ENCODE measurements at regions not wholly inside any gene's neighbourhood (a gene's known extent, or its start where the extent isn't known, plus 50 kb on each side); places are given as distances from the start of the nearest gene placed in this dataset.

DNA sequence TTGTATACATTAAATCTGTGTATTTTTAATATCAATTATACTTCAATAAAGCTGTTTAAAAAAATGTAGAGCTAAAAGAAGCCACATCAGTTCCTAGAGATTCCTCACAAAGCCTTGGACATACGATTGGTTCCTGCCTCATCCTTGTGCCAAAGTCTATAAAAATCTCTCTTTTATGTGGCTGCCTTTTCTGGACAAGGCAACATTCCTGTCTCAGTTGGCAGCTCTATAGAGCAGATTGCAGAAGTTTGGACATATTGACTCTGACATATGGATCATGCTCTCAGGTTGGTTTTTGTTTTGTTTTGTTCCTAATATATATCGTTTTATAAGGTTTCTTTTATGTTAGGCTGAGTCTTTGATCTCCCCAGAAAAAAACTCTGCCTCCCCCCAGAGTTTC is 148.9 kb downstream of the MAFB start:
- no peak overlapping the region for H3K9ac ChIP-seq (ENCODE audit: low read length in 3 of 3)
- H3K4me1 ChIP-seq (ENCODE audit: control insufficient read depth in 2 of 3, insufficient read depth in 2 of 3, low read depth in 1 of 3, low read length in 3 of 3) = no peaks in the 10 kb centered on the region
- FAIRE-seq (no peak), DNase-seq (no peak)
- TF ChIP-seq, protein P1, sequence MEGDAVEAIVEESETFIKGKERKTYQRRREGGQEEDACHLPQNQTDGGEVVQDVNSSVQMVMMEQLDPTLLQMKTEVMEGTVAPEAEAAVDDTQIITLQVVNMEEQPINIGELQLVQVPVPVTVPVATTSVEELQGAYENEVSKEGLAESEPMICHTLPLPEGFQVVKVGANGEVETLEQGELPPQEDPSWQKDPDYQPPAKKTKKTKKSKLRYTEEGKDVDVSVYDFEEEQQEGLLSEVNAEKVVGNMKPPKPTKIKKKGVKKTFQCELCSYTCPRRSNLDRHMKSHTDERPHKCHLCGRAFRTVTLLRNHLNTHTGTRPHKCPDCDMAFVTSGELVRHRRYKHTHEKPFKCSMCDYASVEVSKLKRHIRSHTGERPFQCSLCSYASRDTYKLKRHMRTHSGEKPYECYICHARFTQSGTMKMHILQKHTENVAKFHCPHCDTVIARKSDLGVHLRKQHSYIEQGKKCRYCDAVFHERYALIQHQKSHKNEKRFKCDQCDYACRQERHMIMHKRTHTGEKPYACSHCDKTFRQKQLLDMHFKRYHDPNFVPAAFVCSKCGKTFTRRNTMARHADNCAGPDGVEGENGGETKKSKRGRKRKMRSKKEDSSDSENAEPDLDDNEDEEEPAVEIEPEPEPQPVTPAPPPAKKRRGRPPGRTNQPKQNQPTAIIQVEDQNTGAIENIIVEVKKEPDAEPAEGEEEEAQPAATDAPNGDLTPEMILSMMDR (IDR thresholded peaks at IDR 0.05; ENCODE audit: borderline replicate concordance, extremely low read depth, insufficient read depth) = no peak
- intact Hi-C loops (cut with DNase I) = no loop called here
- no peaks in the 10 kb centered on the region for H3K9me3 ChIP-seq (ENCODE audit: control insufficient read depth in 2 of 3, insufficient read depth in 1 of 3, low read length in 3 of 3)
- H3K4me3 ChIP-seq (ENCODE audit: low read length in 3 of 3) = no peak overlapping the region
- H3K27me3 ChIP-seq (ENCODE audit: control insufficient read depth, insufficient read depth, low read length) = no peaks in the 10 kb centered on the region
- no peaks in the 10 kb centered on the region for H3K36me3 ChIP-seq (ENCODE audit: control insufficient read depth in 2 of 3, insufficient read depth in 3 of 3, low read length in 3 of 3)
- H3K27ac ChIP-seq (ENCODE audit: low read depth in 2 of 2, low read length in 2 of 2) = no peak overlapping the region

DNA sequence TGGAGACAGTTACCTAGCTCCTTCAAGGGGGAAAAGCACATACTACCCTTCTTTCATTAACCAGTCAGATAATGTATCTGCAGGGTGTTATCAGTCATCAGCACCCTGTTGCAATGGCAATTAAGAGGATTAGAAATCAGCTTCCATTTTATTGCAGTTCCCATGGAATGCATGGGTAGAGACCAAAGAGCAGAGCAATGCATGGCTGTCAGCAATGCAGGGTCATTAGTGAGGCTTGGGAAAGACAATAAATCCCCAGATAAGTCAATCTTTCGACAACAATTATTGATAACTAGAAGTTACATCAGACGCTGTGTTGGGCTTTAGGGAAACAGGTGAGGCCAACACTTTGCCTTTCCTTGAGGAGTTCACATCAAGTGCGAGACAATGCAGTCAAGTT is 150.9 kb downstream of the MAFB start:
- intact Hi-C loops (cut with DNase I) = no loop called here
- H3K27ac ChIP-seq (ENCODE audit: low read depth in 2 of 2, low read length in 2 of 2) = no peak overlapping the region
- no peak for FAIRE-seq

DNA sequence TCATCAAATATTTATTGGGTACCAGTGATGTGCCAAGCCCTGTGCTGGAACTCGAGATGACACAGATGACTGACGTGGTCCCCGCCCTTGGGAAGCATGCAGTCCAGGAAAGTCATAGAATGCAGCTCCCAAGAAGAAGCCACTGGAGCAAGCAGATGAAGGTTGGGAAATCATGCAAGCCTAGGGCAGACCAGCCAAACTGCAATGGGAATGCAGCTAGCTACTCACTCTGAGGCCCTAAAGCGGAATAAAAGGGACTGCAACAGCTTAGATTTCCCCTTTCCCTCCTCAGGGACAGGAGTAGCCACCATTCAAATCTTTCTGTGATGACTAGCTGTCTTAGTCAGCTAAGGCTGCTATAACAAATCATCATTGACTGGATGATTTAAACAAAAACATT is 152.2 kb downstream of the MAFB start:
- Histone ChIP-seq H3K27me3 (ENCODE audit: control insufficient read depth, insufficient read depth, low read length) (no peaks in the 10 kb centered on the region), H3K4me1 (ENCODE audit: control insufficient read depth in 2 of 3, insufficient read depth in 2 of 3, low read depth in 1 of 3, low read length in 3 of 3) (no peaks in the 10 kb centered on the region), H3K9ac (ENCODE audit: low read length in 3 of 3) (no peak overlapping the region), H3K36me3 (ENCODE audit: control insufficient read depth in 2 of 3, insufficient read depth in 3 of 3, low read length in 3 of 3) (no peaks in the 10 kb centered on the region), H3K9me3 (ENCODE audit: control insufficient read depth in 2 of 3, insufficient read depth in 1 of 3, low read length in 3 of 3) (peaks cover 0 to 8% (median 2%) of the 10 kb centered on the region in 3 donors), H3K4me3 (ENCODE audit: low read length in 3 of 3) (no peak overlapping the region), H3K27ac (ENCODE audit: low read depth in 2 of 2, low read length in 2 of 2) (no peak overlapping the region)
- intact Hi-C loops (cut with DNase I) = no loop called here
- no peak for FAIRE-seq
- TF ChIP-seq, protein P1 (IDR thresholded peaks at IDR 0.05; ENCODE audit: borderline replicate concordance, extremely low read depth, insufficient read depth) = no peak
- no peak for DNase-seq

More for the DNA sequence above, 150.9 kb downstream of the MAFB start:
- no peaks in the 10 kb centered on the region for H3K36me3 ChIP-seq (ENCODE audit: control insufficient read depth in 2 of 3, insufficient read depth in 3 of 3, low read length in 3 of 3)
- no peaks in the 10 kb centered on the region for H3K4me1 ChIP-seq (ENCODE audit: control insufficient read depth in 2 of 3, insufficient read depth in 2 of 3, low read depth in 1 of 3, low read length in 3 of 3)
- no peak for DNase-seq
- H3K9me3 ChIP-seq (ENCODE audit: control insufficient read depth in 2 of 3, insufficient read depth in 1 of 3, low read length in 3 of 3) = no peaks in the 10 kb centered on the region
- H3K9ac ChIP-seq (ENCODE audit: low read length in 3 of 3) = no peak overlapping the region
- H3K27me3 ChIP-seq (ENCODE audit: control insufficient read depth, insufficient read depth, low read length) = no peaks in the 10 kb centered on the region
- no peak overlapping the region for H3K4me3 ChIP-seq (ENCODE audit: low read length in 3 of 3)
- TF ChIP-seq, protein P1 (IDR thresholded peaks at IDR 0.05; ENCODE audit: borderline replicate concordance, extremely low read depth, insufficient read depth) = no peak

DNA sequence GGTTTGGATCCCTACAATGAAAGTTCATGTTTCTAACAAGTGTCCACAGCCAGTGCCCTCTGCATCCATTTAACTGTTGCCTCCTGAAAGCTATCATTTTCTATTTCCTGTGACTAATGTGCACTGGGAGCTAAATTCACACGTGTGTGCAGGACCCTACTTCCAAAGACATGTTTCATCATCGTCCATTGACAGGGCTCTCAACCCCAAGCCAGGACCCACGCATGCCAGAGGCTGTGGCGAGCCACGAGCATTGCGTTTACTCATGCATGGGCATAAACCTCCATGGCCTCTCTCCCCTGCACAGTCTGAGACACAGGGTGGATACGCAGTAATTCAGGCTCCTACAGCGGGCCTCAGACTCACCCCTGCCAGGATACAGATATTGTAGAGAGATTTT is 153.2 kb downstream of the MAFB start:
- intact Hi-C loops (cut with DNase I) = no loop called here
- no peak for FAIRE-seq
- Histone ChIP-seq H3K4me3 (ENCODE audit: low read length in 3 of 3) (no peak overlapping the region), H3K36me3 (ENCODE audit: control insufficient read depth in 2 of 3, insufficient read depth in 3 of 3, low read length in 3 of 3) (no peaks in the 10 kb centered on the region), H3K9me3 (ENCODE audit: control insufficient read depth in 2 of 3, insufficient read depth in 1 of 3, low read length in 3 of 3) (peaks cover 0 to 15% (median 5%) of the 10 kb centered on the region in 3 donors), H3K9ac (ENCODE audit: low read length in 3 of 3) (no peak overlapping the region), H3K27me3 (ENCODE audit: control insufficient read depth, insufficient read depth, low read length) (no peaks in the 10 kb centered on the region), H3K27ac (ENCODE audit: low read depth in 2 of 2, low read length in 2 of 2) (no peak overlapping the region), H3K4me1 (ENCODE audit: control insufficient read depth in 2 of 3, insufficient read depth in 2 of 3, low read depth in 1 of 3, low read length in 3 of 3) (no peaks in the 10 kb centered on the region)
- no peak for DNase-seq
- TF ChIP-seq, protein P1 (IDR thresholded peaks at IDR 0.05; ENCODE audit: borderline replicate concordance, extremely low read depth, insufficient read depth) = no peak

Data from kidney (tissue), 13 donors.